Right ventricle myocardium superior (tissue), 1 donor: ENCODE measurements at regions not wholly inside any gene's neighbourhood (a gene's known extent, or its start where the extent isn't known, plus 50 kb on each side); places are given as distances from the start of the nearest gene placed in this dataset.
"Not testable (repeated sequence)": the region's sequence is repeated elsewhere in the genome, so short reads cannot be mapped to it uniquely, and the experiment has no call there.

ENCODE experiments used
- ATAC-seq: fragments of 200-7000 bp; cut with Tn5 transposase; one replicate; pipeline ENCODE4 v1.9.1; 2020; ENCODE audit warnings: mild to moderate bottlenecking; ENCODE audit not compliant: poor library complexity
- DNase-seq: peaks from one replicate; pipeline ENCODE4 v3.0.0-alpha.2; 2020
- intact Hi-C: fragments of 100-400 bp; cut with DNase I; formaldehyde crosslinking; loops from one replicate; pipeline ENCODE4 v1.11.2; 2022
- donor health status: DM: no; HTN: yes; CAD: no; lungs with severe emphysema.

DNA sequence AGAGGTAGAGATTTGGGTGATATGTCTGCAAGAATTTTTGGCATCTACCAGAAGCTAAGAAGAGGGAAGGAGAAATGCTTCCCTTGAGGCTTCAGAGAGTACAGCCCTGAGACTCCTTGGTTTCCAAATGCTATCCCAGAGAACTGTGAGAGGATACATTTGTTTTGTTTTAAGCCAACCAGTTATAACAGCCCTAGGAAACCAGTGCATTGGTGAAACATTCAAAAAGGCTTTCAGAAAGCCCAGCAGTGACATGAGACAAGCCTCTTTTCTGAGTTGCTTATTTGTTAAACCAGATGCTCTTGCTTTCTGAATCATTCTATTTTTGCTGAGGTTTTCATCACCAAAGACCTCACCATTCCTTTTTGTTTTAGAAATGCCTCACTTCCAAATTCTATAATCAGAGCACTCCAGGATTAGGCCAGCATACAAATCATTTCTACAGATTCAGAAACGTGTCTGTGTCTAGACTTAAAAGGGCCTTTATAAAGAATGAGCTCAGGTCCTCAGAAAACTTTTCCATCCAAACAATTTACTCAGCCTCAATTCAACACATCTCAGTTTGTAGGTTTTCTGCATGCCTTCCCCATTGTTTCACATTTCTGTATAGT is 1617.8 kb upstream of the FLRT2 start:
- no peak for ATAC-seq
- intact Hi-C loops: no loop called here
- no peak for DNase-seq

DNA sequence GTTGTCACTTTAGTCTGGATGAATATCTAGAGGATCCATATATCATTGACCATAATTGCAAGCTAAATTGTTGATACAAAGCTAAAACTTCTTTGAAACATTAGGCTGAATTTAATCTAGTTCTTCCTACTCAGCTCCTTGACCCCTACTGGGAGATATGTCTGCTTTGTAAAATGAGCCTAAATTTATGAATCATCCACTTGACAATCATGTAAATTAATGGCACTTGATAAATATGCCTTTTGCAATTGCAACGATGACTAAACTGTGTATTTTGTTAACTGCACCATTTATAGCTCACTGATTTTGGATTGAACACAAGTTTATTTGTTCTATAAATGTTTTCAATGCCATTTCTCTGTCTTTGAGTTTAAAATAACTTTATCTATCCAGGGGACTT is 1616.5 kb upstream of the FLRT2 start:
- intact Hi-C loops: no loop called here
- ATAC-seq (no peak), DNase-seq (no peak)

DNA sequence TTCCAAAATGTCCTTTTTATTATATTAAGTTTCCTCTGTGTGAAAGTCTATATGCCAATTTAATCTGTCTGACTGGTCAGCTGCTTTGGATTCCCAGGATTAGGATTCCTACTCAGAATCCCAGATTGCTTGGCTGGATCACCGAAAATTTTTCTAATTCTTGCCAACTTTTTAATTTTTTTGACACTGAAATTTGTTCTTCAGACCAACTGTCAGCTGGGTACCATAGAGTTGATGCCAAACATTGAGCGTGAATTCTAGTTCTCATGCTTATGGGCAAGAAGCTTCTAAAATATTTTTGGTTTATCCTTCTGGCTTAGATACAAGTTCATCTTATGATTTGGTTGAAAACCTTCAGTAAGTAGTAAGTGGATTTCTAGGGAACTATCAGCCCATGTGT is 1611.4 kb upstream of the FLRT2 start:
- DNase-seq (no peak), ATAC-seq (no peak)
- intact Hi-C loops: no loop called here

DNA sequence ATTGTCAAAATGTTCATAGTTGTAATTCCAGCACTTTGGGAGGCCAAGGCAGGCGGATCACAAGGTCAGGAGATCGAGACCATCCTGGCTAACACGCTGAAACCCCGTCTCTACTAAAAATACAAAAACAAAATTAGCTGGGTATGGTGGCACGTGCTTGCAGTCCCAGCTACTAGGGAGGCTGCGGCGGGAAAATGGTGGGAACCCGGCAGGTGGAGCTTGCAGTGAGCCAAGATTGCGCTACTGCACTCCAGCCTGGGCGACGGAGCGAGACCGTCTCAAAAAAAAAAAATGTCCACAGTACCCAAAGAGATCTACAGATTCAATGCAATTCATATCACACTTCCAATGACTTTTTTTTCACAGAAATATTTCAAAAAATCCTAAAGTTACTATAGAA is 1610.3 kb upstream of the FLRT2 start:
- intact Hi-C loops, ATAC-seq, DNase-seq: not testable (repeated sequence)

DNA sequence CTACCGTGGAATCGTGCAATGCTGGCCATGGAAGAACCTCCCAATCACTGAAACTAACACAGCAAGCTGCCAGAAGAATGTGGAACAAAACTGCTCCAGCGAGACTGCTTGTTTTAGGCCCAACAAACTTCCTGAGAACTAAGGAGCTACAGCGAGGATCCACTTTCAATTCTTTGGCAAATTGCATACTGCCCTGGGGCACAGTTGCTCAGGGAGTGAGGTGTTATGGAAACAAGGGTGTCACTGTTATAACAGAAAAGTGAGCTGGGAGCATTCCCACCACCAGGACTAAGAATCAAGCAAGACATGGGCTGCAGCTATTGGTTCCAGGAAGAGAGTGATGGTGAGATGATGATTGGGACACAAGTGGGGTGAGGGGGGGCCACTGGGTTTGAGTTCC is 1606.1 kb upstream of the FLRT2 start:
- ATAC-seq (no peak), DNase-seq (no peak)
- intact Hi-C loops: no loop called here

DNA sequence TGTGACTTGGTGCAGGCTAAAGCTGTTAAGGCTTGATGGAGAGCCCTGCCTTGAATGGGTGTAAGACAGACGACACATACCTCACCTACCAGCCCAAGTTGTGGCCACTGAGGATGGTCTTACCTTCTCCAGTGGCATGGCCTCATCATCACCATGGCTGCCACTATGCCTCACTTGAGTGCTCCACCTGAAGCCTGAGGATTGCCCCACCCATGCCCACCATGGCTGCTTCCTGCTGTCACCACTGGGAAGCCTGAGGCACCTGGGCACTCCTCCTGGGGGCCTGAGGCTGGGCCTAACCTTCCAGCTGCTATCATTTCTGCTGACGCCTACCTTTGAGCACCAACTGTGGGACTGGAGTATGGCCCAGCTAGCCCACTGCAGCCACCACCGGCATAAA is 1605.7 kb upstream of the FLRT2 start:
- DNase-seq (no peak), ATAC-seq (no peak)
- intact Hi-C loops: no loop called here

DNA sequence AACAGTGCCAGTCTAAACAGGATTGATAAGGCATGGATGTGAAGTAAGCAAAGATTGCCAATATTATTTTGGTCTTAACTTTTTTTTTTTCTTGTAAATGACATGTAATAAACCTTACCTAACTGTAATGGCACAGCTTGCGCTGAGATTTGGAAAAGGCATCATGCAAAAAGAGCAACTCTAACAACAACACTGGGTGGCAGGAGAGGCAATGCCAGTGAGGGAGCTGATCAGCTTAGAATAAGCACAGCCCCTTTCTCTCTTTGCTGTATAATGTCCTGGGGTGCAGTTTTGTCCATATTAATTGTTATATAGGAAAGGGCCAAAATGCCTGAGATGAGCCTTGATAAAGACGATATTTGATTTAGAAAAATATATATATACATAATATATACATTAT is 1589.7 kb upstream of the FLRT2 start:
- intact Hi-C loops: no loop called here
- no peak for DNase-seq
- no peak for ATAC-seq

DNA sequence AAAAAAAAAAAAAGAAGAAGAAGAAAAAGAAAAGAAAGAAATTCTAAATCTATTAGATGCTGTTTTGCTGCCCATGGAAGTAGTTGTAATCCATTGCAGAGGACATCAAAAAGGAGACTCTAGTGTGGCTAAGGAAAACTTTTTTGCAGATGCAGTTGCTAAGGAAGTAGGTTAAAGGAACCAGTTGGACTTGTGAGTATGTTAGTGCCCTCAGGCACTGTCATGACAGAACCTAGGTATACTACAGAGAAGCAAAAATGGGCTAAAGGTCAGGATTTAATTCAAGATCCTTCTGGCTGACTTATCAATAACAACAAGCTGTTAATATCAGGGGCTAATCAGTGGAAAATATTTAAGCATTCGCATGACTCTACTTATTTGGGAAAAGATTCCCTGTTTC is 1571.6 kb upstream of the FLRT2 start:
- intact Hi-C loops: no loop called here
- DNase-seq (no peak), ATAC-seq (no peak)

DNA sequence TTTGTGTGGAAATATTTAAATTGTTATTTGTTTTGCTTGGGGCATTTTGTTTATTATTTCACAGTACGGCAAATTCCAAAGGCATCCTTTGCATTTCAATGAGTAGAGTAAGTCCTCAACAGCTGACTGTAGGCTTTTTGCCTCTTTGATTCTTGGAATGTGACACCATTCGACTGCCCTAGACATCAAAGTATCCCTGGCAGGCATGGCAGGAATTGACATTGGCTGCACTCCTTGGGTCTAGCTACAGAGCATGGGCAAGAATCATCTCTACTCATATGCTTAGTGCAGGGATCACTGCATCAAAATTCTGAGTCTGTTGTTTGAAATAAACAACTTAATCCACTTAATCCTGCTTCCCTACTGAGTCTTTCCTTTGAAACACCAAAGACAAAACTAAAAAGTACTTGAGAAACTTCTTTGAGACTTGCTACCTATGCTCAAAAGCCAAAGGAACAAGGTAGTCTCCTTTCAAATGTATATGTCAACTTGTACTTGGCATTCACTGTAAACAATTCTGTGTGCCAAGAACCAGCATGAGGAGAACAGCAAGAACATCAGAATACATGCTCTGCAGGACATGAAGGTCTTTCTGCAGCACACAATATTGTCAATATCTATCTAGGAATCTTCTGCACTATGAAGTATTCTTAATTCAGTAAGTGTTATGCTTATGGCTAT is 1569.0 kb upstream of the FLRT2 start:
- DNase-seq (no peak), ATAC-seq (no peak)
- intact Hi-C loops: no loop called here

DNA sequence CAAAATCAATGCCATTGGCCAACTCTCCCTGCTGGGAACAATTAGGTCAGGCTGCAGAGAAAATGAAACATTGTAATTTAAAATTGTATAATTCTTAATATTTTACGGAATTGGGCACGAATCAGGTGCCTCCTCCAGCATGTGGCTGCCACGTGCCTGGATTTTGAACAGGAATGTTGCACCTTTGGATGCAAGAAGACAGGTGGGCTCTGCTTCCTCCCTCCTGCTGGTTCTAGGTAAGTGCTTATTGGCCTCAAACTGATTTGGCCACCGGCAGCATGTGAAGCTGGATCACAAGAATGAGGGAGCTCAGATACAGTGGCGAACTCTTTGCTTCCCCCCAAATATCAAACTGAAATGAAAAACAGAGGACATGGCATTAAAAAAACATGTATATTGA is 1559.9 kb upstream of the FLRT2 start:
- intact Hi-C loops: no loop called here
- ATAC-seq (no peak), DNase-seq (no peak)

DNA sequence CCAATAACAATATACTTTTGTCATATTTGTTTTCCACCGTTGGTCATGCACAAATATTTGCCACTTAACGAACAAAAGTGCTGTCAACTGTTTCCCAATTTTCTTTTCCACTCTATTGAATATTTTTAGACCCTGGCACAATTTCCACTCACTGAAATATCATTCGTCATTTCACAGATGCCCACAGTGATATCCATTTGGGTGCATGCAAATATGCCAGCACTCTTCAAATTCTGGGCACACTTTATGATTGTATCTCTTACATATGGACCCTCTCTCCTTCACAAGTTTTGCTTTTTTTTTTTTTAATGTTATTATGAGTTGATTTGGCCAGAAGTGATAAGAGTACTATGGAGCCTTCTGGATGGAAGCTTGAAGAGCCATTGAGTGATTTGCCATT is 1557.3 kb upstream of the FLRT2 start:
- intact Hi-C loops: no loop called here
- DNase-seq (no peak), ATAC-seq (no peak)

DNA sequence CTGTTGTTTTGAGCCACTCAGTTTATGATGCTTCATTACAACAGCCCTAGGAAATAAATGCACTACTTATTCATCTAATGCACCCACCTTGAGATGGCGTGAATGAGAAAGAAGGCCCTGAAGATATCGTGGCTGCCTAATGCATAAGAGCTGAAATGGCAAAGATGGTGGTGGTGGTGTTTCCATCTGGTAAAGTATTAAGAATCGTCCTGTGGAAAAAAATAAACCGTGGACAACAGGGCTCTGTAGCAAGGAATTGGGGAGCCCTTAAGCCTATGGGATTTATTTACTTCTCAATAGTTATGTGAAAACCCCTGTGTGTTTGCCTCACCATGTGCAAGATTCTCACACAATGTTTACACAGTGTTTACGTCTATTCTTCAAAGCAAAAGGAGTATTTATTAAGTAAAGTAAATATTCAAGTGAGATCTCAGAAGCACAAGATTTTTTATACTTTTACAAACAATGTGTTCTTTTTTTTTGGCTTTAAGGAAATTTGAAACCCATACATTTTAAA is 1555.2 kb upstream of the FLRT2 start:
- intact Hi-C loops: no loop called here
- no peak for DNase-seq
- ATAC-seq: no peak

DNA sequence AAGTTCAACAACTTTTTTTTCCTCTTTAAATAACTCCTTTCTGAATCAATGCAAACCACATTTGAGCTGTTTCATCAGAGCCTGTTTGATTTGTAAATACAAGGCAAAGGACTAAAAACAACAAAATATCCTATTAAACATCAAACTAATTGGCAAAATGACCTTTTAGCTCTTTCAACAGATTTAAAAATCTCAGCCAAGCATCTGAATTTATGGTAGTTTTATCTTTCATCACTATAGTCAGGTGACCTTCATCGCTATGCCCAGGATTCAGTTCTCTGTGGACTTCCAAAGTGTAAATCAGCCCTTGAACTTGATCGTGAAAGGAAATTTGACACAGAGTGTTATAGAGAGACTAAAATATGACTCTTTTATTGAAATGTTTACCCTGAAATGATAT is 1554.5 kb upstream of the FLRT2 start:
- ATAC-seq (peak; percentile 54), DNase-seq (no peak)
- intact Hi-C loops: no loop called here

DNA sequence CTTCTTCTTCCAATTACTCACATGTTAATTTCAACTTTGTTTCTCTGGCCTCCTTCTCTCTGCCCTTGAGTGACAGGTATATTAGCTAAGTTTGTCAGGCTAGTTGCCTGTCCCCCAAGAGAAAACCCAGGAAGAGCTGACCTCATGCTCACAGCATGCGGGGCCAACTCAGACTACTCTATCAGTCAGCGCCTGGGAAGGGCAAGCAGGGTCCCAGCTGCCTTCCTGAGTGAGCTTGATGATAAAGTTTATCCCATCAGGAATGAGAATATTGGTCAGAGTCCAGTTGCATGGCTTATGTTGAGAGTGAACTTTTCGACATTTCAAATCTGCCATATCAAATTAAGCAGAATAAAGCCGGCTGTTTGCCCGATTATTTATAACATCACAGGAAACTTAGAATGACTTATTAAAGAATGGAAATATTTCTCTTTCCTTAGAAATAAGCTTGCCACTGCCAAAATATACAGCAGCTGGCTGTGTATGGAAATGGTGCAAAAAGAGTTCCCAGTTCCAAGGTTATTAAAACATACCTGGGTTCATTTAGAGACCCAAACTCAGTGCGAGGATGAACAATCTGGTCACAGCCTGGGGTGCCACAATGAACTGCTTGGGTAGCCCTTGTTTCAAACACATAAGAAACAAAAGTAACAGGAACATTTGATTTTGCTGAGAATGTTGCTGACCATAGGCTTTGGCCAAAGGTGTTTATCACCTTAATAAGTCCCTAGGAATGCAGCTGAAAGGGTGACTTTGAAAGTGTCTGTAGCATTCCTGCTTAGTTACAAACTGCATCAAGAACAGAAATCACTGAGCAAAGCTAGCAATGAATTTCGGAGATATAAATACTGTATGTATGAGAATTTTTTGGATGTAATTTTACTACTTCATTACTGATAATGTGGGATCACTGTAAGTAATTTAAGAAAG is 1553.8 kb upstream of the FLRT2 start:
- intact Hi-C loops: no loop called here
- peak; percentile 76 for DNase-seq
- ATAC-seq: peak; percentile 96

DNA sequence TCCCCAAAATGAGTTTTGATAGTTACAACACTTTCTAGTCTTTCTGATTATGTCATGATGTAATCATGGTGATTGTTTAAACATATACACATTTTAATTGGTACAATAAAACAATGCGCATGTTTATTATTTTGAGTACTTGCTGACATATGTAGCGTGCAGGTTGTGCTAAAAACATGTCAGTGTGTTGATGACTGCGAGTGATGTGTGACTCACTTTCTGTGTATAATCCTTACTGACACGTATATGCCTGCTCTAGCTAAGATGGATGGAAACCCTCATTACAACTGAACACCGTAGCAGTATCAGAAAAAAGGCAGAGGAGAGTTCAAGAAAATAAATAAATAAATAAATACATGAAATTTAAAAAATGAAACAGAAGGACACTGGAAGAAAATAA is 1552.4 kb upstream of the FLRT2 start:
- ATAC-seq: no peak
- DNase-seq: no peak
- intact Hi-C loops: no loop called here

DNA sequence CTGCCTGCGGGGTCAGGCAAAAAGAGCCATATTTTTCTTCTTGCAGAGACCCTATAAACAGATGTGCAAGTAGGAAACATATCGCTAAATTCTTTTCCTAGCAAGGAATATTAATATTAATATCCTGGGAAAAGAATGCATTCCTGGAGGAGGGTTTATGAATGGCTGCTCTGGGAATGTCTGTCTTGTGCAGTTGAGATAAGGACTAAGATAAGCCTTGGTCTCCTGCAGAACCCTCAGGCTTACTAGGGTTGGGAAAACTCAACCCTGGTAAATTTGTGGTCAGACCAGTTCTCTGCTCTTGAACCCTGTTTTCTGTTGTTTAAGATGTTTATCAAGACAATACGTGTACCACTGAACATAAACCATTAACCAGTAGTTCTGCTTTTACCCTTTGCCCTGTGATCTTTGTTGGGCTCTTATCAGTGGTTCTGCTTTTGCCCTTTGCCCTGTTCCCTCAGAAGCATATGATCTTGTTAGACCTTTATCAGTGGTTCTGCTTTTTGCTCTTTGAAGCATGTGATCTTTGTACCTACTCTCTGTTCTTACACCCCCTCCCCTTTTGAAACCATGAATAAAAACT is 1548.2 kb upstream of the FLRT2 start:
- intact Hi-C loops, DNase-seq, ATAC-seq: not testable (repeated sequence)

DNA sequence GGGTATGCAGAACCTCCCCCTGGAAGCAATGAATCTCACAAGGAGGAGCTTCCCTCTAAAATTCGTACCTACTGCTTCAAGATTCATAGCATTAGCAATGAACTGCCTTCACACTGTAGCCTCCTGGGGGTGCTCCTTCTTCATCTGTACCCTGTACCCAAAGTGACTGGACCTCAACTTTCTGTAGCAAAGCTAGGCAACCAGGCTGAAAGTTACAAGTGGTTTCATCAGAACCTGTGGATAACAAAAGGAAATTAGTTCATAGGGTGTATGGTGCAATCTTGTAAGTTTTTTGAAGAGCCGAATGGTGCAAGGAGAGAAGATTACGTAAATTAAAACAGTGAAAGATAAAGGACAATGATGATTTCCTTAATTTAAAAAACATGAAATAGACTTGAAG is 1541.7 kb upstream of the FLRT2 start:
- no peak for DNase-seq
- no peak for ATAC-seq
- intact Hi-C loops: no loop called here

DNA sequence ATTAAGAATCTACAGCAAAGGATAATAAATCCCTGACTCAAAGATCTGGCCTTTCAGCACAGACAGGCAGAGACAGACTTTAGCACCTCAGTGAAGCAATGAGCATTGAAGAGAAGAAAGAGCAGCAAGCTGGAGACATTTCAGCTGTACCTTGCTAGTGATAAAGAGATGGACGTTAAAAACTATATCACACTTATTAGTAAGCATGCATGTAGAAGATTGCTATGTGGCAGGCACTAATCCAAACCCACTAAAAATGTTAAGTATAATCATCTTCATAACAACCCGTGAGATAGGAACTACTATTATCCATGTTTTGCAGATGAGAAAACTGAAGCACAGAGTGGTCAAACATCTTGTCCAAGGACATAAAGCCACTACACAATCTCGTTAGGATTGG is 1538.3 kb upstream of the FLRT2 start:
- no peak for ATAC-seq

DNA sequence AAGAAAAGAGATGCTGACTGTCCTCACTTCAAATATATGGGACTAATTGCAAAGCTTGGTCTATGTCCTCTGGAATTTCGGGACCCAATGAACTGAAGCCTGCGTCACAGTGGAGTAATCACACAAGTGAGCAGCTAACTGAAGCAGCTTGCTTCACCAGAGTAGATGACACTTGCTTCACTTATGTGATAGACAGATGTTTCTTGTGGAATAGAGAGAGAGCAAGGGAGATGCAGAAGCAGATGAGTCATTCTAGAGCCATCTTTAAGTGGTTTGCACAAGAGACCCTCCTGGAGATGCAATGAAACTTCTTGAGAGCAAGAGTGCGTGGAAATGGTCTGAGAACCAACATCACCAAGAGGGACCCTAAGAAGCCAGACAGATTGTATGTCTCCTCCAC is 1537.1 kb upstream of the FLRT2 start:
- ATAC-seq (no peak), DNase-seq (no peak)

More for the DNA sequence above, 1538.3 kb upstream of the FLRT2 start:
- DNase-seq: no peak
- intact Hi-C loops: no loop called here

More for the DNA sequence above, 1537.1 kb upstream of the FLRT2 start:
- intact Hi-C loops: no loop called here
